Common myeloid progenitor, CD34-positive (primary cell): ENCODE measurements at regions not wholly inside any gene's neighbourhood (a gene's known extent, or its start where the extent isn't known, plus 50 kb on each side); places are given as distances from the start of the nearest gene placed in this dataset.
"Not testable (repeated sequence)": the region's sequence is repeated elsewhere in the genome, so short reads cannot be mapped to it uniquely, and the experiment has no call there.

Source experiments
- CTCF ChIA-PET: fragments of 350-600 bp; sonication (Branson Sonifier 250); formaldehyde crosslinking; loops from one replicate; lab custom pipeline; 2021; ENCODE audit warnings: antibody characterized with exemption; lab: Charles Lee
- POLR2A ChIA-PET: fragments of 350-600 bp; sonication (Branson Sonifier 250); formaldehyde crosslinking; loops from one replicate; lab custom pipeline; 2021; ENCODE audit warnings: antibody characterized with exemption; lab: Charles Lee
- DNase-seq, 3 donors: peaks; one replicate each; pipeline versions ENCODE4 v3.0.0 to v3.0.0-alpha.2; 2013
- H3K27ac ChIP-seq, 2 experiments: 1 replicate in 1 of 2; 2 replicates in 1 of 2; pipeline ENCODE4 v1.7.0; 2013; ENCODE audit warnings: inconsistent platforms in 2 of 2, low read length in 2 of 2, mild to moderate bottlenecking in 2 of 2, low read depth in 1 of 2, moderate library complexity in 1 of 2; ENCODE audit not compliant: severe bottlenecking in 2 of 2, insufficient read depth in 1 of 2, poor library complexity in 1 of 2
- H3K27me3 ChIP-seq, 5 experiments: replicated peaks in 2 of 5; 1 replicate in 3 of 5; 2 replicates in 2 of 5; pipeline versions ENCODE4 v1.6.1 to v1.7.0; 2013; ENCODE audit warnings: low read length in 4 of 5, mild to moderate bottlenecking in 2 of 5, moderate library complexity in 2 of 5, inconsistent platforms in 1 of 5; ENCODE audit not compliant: insufficient read depth in 5 of 5, control insufficient read depth in 4 of 5
- H3K36me3 ChIP-seq, 4 experiments: 1 replicate in 2 of 4; 2 replicates in 2 of 4; pipeline versions ENCODE4 v1.6.1 to v1.7.0; 2013; ENCODE audit warnings: low read length in 3 of 4, control low read depth in 1 of 4, mild to moderate bottlenecking in 1 of 4; ENCODE audit not compliant: control insufficient read depth in 4 of 4, insufficient read depth in 4 of 4
- H3K4me1 ChIP-seq, 4 experiments: 1 replicate in 3 of 4; 2 replicates in 1 of 4; pipeline versions ENCODE4 v1.6.1 to v1.7.1; 2013; ENCODE audit warnings: low read length in 3 of 4, mild to moderate bottlenecking in 3 of 4, control low read depth in 1 of 4, inconsistent platforms in 1 of 4, moderate library complexity in 1 of 4; ENCODE audit not compliant: control insufficient read depth in 4 of 4, insufficient read depth in 4 of 4; ENCODE audit errors: control extremely low read depth in 1 of 4
- H3K4me3 ChIP-seq, 7 experiments: 1 replicate in 4 of 7; 2 replicates in 3 of 7; pipeline versions ENCODE4 v1.5.1 to v1.7.0; 2013; ENCODE audit warnings: mild to moderate bottlenecking in 7 of 7, low read length in 6 of 7, moderate library complexity in 6 of 7, inconsistent platforms in 2 of 7, low read depth in 2 of 7, control low read depth in 1 of 7; ENCODE audit not compliant: insufficient read depth in 4 of 7, control insufficient read depth in 1 of 7; ENCODE audit errors: extremely low read depth in 1 of 7
- H3K9me3 ChIP-seq, 5 experiments: 1 replicate in 4 of 5; 2 replicates in 1 of 5; pipeline versions ENCODE4 v1.6.1 to v1.7.1; 2013; ENCODE audit warnings: low read length in 4 of 5, mild to moderate bottlenecking in 2 of 5, inconsistent platforms in 1 of 5, low read depth in 1 of 5, moderate library complexity in 1 of 5; ENCODE audit not compliant: control insufficient read depth in 4 of 5, insufficient read depth in 2 of 5; ENCODE audit errors: control extremely low read depth in 1 of 5
- WGBS: methylation state at CpG from one replicate; pipeline ENCODE4 v1.1.5; 2013; ENCODE audit not compliant: insufficient coverage; 5-methylcytosine and 5-hydroxymethylcytosine counted together

GRCh38 chr20:7776148-7776547, 164.1 kb downstream of the HAO1 start:
- Histone ChIP-seq H3K36me3 (no peaks in the 10 kb centered on the region), H3K4me3 (no peak overlapping the region), H3K27ac (no peak overlapping the region), H3K9me3 (peaks cover 0 to 5% (median 3%) of the 10 kb centered on the region in 5 experiments), H3K4me1 (no peaks in the 10 kb centered on the region), H3K27me3 (no peaks in the 10 kb centered on the region)
- POLR2A ChIA-PET: no interaction called here
- CTCF ChIA-PET: no interaction called here
- WGBS: 80% methylated on average over 2 of the region's 2 CpGs
- no peak for DNase-seq

GRCh38 chr20:7790189-7790588, 150.1 kb downstream of the HAO1 start:
- no peaks in the 10 kb centered on the region for H3K4me1 ChIP-seq
- WGBS: 67% methylated on average over 1 of the region's 2 CpGs
- H3K4me3 ChIP-seq: no peak overlapping the region
- H3K36me3 ChIP-seq: no peaks in the 10 kb centered on the region
- no peak overlapping the region for H3K27ac ChIP-seq
- no peak for DNase-seq
- peaks cover 0 to 2% (median 0%) of the 10 kb centered on the region in 5 experiments for H3K27me3 ChIP-seq
- no peaks in the 10 kb centered on the region for H3K9me3 ChIP-seq
- POLR2A ChIA-PET: no interaction called here
- CTCF ChIA-PET: no interaction called here

- CTCF ChIA-PET: no interaction called here
- H3K36me3 ChIP-seq: no peaks in the 10 kb centered on the region
Observed at GRCh38 chr20:7792150-7792869, 147.9 kb downstream of the HAO1 start.

GRCh38 chr20:7798176-7798575, 142.1 kb downstream of the HAO1 start:
- Histone ChIP-seq H3K9me3 (no peaks in the 10 kb centered on the region), H3K4me3 (no peak overlapping the region), H3K27ac (no peak overlapping the region), H3K27me3 (peaks cover 0 to 2% (median 0%) of the 10 kb centered on the region in 5 experiments), H3K4me1 (no peaks in the 10 kb centered on the region), H3K36me3 (no peaks in the 10 kb centered on the region)
- DNase-seq: no peak
- ChIA-PET POLR2A (no interaction called here), CTCF (no interaction called here)

More at GRCh38 chr20:7792150-7792869, 147.9 kb downstream of the HAO1 start:
- Histone ChIP-seq H3K27ac (no peak overlapping the region), H3K9me3 (no peaks in the 10 kb centered on the region), H3K4me1 (no peaks in the 10 kb centered on the region), H3K4me3 (no peak overlapping the region), H3K27me3 (peaks cover 0 to 2% (median 0%) of the 10 kb centered on the region in 5 experiments)
- DNase-seq: no peak
- POLR2A ChIA-PET: no interaction called here
- WGBS: 97% methylated on average over 3 of the region's 4 CpGs

- Histone ChIP-seq H3K4me1 (no peaks in the 10 kb centered on the region), H3K9me3 (no peaks in the 10 kb centered on the region), H3K4me3 (no peak overlapping the region), H3K36me3 (no peaks in the 10 kb centered on the region), H3K27ac (no peak overlapping the region), H3K27me3 (peaks cover 0 to 2% (median 0%) of the 10 kb centered on the region in 5 experiments)
- CTCF ChIA-PET: no interaction called here
- DNase-seq: no peak
- 64% methylated on average over 1 of the region's 1 CpG for WGBS
- POLR2A ChIA-PET: no interaction called here
Observed at GRCh38 chr20:7799862-7800261, 140.4 kb downstream of the HAO1 start.

GRCh38 chr20:7803411-7804151, 136.7 kb downstream of the HAO1 start:
- H3K4me1 ChIP-seq, H3K4me3 ChIP-seq, H3K27me3 ChIP-seq, H3K36me3 ChIP-seq, CTCF ChIA-PET, DNase-seq, H3K27ac ChIP-seq, H3K9me3 ChIP-seq, POLR2A ChIA-PET: not testable (repeated sequence)
- 62% methylated on average over 26 of the region's 52 CpGs for WGBS

GRCh38 chr20:7806831-7807230, 133.4 kb downstream of the HAO1 start:
- Histone ChIP-seq H3K4me1 (no peaks in the 10 kb centered on the region), H3K36me3 (no peaks in the 10 kb centered on the region), H3K27ac (no peak overlapping the region), H3K4me3 (no peak overlapping the region), H3K9me3 (peaks cover 0 to 4% (median 3%) of the 10 kb centered on the region in 5 experiments), H3K27me3 (peaks cover 0 to 2% (median 0%) of the 10 kb centered on the region in 5 experiments)
- ChIA-PET CTCF (no interaction called here), POLR2A (no interaction called here)
- WGBS: 93% methylated on average over 3 of the region's 4 CpGs
- no peak for DNase-seq
